ENCODE measurements at regions not wholly inside any gene's neighbourhood (a gene's known extent, or its start where the extent isn't known, plus 50 kb on each side); places are given as distances from the start of the nearest gene placed in this dataset.

- TF ChIP-seq CTCF (conservative IDR thresholded peaks at IDR 0.05) (no peak), ZFX (IDR thresholded peaks at IDR 0.05) (no peak)
These were observed 236.8 kb downstream of the CNTN3 start for GRCh38 chr3:74377669-74378068.

Data from C4-2B (cell line).